CD4-positive, alpha-beta T cell treated with Interleukin-4 for 1 hour (primary cell): ENCODE measurements at regions not wholly inside any gene's neighbourhood (a gene's known extent, or its start where the extent isn't known, plus 50 kb on each side); places are given as distances from the start of the nearest gene placed in this dataset.

Source experiments
- DNase-seq, 2 donors: peaks; one replicate each; pipeline ENCODE4 v3.0.0-alpha.2; 2020 to 2022

GRCh38 chr3:59486520-59486919 is 436.7 kb upstream of the CFAP20DC start:
- no peak for DNase-seq

- DNase-seq = no peak
These were observed 433.4 kb upstream of the CFAP20DC start for GRCh38 chr3:59483191-59483590.

- no peak for DNase-seq
These were observed 432.9 kb upstream of the CFAP20DC start for GRCh38 chr3:59482684-59483083.

GRCh38 chr3:59481776-59482400 is 432.1 kb upstream of the CFAP20DC start:
- no peak for DNase-seq

- DNase-seq = peak in 1 of 2 donors; percentile 6
These were observed 430.7 kb upstream of the CFAP20DC start for GRCh38 chr3:59480486-59480995.

- no peak for DNase-seq
These were observed 423.8 kb upstream of the CFAP20DC start for GRCh38 chr3:59473636-59474035.

GRCh38 chr3:59472541-59472940 is 422.7 kb upstream of the CFAP20DC start:
- no peak for DNase-seq

GRCh38 chr3:59469948-59470723 is 420.3 kb upstream of the CFAP20DC start:
- no peak for DNase-seq

- no peak for DNase-seq
These were observed 417.7 kb upstream of the CFAP20DC start for GRCh38 chr3:59467476-59467875.

- no peak for DNase-seq
These were observed 414.4 kb upstream of the CFAP20DC start for GRCh38 chr3:59464187-59464586.

- DNase-seq = no peak
These were observed 413.4 kb upstream of the CFAP20DC start for GRCh38 chr3:59463253-59463652.

- no peak for DNase-seq
These were observed 410.2 kb upstream of the CFAP20DC start for GRCh38 chr3:59460068-59460467.

GRCh38 chr3:59456852-59457485 is 407.1 kb upstream of the CFAP20DC start:
- DNase-seq = no peak

GRCh38 chr3:59451800-59452746 is 402.2 kb upstream of the CFAP20DC start:
- DNase-seq = peak; percentile 21 to 64

- peak; percentile 72 to 87 for DNase-seq
These were observed 401.3 kb upstream of the CFAP20DC start for GRCh38 chr3:59450946-59451763.

GRCh38 chr3:59450437-59450836 is 400.6 kb upstream of the CFAP20DC start:
- DNase-seq = no peak

- DNase-seq = no peak
These were observed 397.1 kb upstream of the CFAP20DC start for GRCh38 chr3:59446775-59447465.

- DNase-seq = no peak
These were observed 394.9 kb upstream of the CFAP20DC start for GRCh38 chr3:59444676-59445075.

- peak in 1 of 2 donors; percentile 64 for DNase-seq
These were observed 394.5 kb upstream of the CFAP20DC start for GRCh38 chr3:59444294-59444671.

- no peak for DNase-seq
These were observed 393.9 kb upstream of the CFAP20DC start for GRCh38 chr3:59443618-59444293.

GRCh38 chr3:59442046-59442445 is 392.2 kb upstream of the CFAP20DC start:
- no peak for DNase-seq
